ENCODE measurements at regions not wholly inside any gene's neighbourhood (a gene's known extent, or its start where the extent isn't known, plus 50 kb on each side); places are given as distances from the start of the nearest gene placed in this dataset.

- H2AK5ac ChIP-seq (ENCODE audit: low read depth, low read length) = no peak overlapping the region
- no peak overlapping the region for H3K9ac ChIP-seq (ENCODE audit: low read depth, low read length, poor library complexity)
- H4K91ac ChIP-seq (ENCODE audit: low read depth, low read length, poor library complexity) = no peak overlapping the region
- DNase-seq (ENCODE audit: low spot score) = no peak
- no peak overlapping the region for H2BK15ac ChIP-seq (ENCODE audit: low read length)
- H4K8ac ChIP-seq (ENCODE audit: low read depth, low read length) = no peak overlapping the region
- H2AFZ ChIP-seq (ENCODE audit: low read length) = no peak overlapping the region
- H3K14ac ChIP-seq (ENCODE audit: low read length) = no peak overlapping the region
- H3K4me3 ChIP-seq (ENCODE audit: low read length in 2 of 2) = no peak overlapping the region
- no peak overlapping the region for H3K23ac ChIP-seq (ENCODE audit: low read depth, low read length, poor library complexity)
- H2BK120ac ChIP-seq (ENCODE audit: low read depth, low read length) = no peak overlapping the region
- no peak overlapping the region for H3K18ac ChIP-seq (ENCODE audit: low read length)
- H3K4me2 ChIP-seq (ENCODE audit: insufficient read depth, low read length, poor library complexity, severe bottlenecking) = no peak overlapping the region
- H3K79me1 ChIP-seq (ENCODE audit: low read depth, low read length) = no peaks in the 10 kb centered on the region
- H3K9me3 ChIP-seq (replicated peaks in 1 of 2; ENCODE audit: control insufficient read depth in 2 of 2, insufficient read depth in 1 of 2, low read depth in 1 of 2, low read length in 2 of 2) = no peaks in the 10 kb centered on the region
- no peak overlapping the region for H3K4ac ChIP-seq (ENCODE audit: low read length)
- no peaks in the 10 kb centered on the region for H3K36me3 ChIP-seq (replicated peaks in 1 of 2; ENCODE audit: control insufficient read depth in 2 of 2, insufficient read depth in 2 of 2, low read length in 2 of 2)
- no peaks in the 10 kb centered on the region for H3K27me3 ChIP-seq (ENCODE audit: control insufficient read depth in 3 of 3, insufficient read depth in 3 of 3, low read depth in 1 of 3, low read length in 3 of 3)
- H2BK12ac ChIP-seq (ENCODE audit: low read length) = no peak overlapping the region
- no peaks in the 10 kb centered on the region for H3K4me1 ChIP-seq (ENCODE audit: control insufficient read depth in 2 of 2, insufficient read depth in 1 of 2, low read depth in 1 of 2, low read length in 2 of 2)
- no CpG with 5 or more reads among the region's 12 CpGs for WGBS, 2 donors (ENCODE audit: extremely low coverage in 2 of 2, insufficient read length in 2 of 2, insufficient replicate concordance in 1 of 2)
- no peak overlapping the region for H3K27ac ChIP-seq (replicated peaks; ENCODE audit: low read length)
- no peak overlapping the region for H2BK5ac ChIP-seq (ENCODE audit: low read length)
Measured at GRCh38 chr18:77853859-77854258, 604.2 kb downstream of the GALR1 start.

DNA sequence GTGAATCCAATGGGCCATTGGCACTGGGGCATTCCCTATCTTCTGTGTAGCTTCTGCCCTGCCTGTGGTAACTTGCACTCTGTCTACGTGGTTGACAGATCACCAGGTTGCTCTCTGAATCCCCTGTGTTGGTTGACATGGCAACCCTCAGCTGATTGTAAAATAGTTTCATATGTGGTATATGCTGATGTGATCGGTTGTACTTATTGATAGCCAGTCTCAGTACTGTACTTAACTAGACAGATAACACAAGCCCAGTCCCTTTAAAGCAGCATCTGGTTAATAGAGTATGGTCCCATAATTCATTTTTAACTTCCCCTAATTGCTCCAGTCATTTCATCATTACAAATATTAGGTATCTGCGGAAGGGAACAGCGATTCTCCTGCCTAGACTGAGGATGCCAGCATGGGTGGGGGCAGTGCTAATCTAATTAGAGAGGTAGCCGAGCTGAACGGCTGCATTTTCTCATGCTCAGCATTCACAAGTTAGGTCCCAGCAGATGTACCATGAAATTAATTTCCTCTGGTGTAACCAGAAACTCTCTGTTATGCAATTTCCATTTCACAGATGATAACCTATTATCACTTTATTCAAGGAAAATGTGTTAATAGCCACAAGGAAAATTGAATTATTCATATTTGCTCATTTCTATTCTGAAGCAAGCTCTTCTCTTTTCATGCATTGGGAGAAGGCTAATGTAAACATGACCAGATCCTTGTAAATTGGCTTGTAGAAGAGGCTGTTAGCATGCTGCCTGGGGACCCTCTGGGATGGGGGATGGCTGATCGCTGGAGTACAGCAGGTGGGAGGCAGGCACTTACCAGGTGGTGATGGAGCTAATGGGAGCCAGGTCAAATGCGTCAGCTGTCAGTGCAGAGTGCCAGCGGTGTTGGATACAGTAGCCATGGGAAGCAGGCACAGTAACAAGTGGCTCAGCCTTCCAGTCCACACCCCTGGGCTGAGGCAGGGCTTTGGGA is 608.3 kb downstream of the GALR1 start:
- no peak overlapping the region for H2BK5ac ChIP-seq (ENCODE audit: low read length)
- no peak overlapping the region for H2AFZ ChIP-seq (ENCODE audit: low read length)
- H3K18ac ChIP-seq (ENCODE audit: low read length) = peak overlapping the region; percentile 44
- no peak overlapping the region for H3K9ac ChIP-seq (ENCODE audit: low read depth, low read length, poor library complexity)
- H3K36me3 ChIP-seq (replicated peaks in 1 of 2; ENCODE audit: control insufficient read depth in 2 of 2, insufficient read depth in 2 of 2, low read length in 2 of 2) = no peaks in the 10 kb centered on the region
- H2BK15ac ChIP-seq (ENCODE audit: low read length) = no peak overlapping the region
- WGBS, 2 donors (ENCODE audit: extremely low coverage in 2 of 2, insufficient read length in 2 of 2, insufficient replicate concordance in 1 of 2) = no CpG with 5 or more reads among the region's 9 CpGs
- no peak overlapping the region for H3K14ac ChIP-seq (ENCODE audit: low read length)
- no peak overlapping the region for H2BK12ac ChIP-seq (ENCODE audit: low read length)
- H4K91ac ChIP-seq (ENCODE audit: low read depth, low read length, poor library complexity) = peak overlapping the region; percentile 56
- no peak overlapping the region for H4K8ac ChIP-seq (ENCODE audit: low read depth, low read length)
- H3K9me3 ChIP-seq (replicated peaks in 1 of 2; ENCODE audit: control insufficient read depth in 2 of 2, insufficient read depth in 1 of 2, low read depth in 1 of 2, low read length in 2 of 2) = no peaks in the 10 kb centered on the region
- H3K4me3 ChIP-seq (ENCODE audit: low read length in 2 of 2) = peak overlapping the region in 1 of 2 donors; percentile 5
- no peaks in the 10 kb centered on the region for H3K27me3 ChIP-seq (ENCODE audit: control insufficient read depth in 3 of 3, insufficient read depth in 3 of 3, low read depth in 1 of 3, low read length in 3 of 3)
- no peak overlapping the region for H3K4me2 ChIP-seq (ENCODE audit: insufficient read depth, low read length, poor library complexity, severe bottlenecking)
- H2BK120ac ChIP-seq (ENCODE audit: low read depth, low read length) = no peak overlapping the region
- H3K4me1 ChIP-seq (ENCODE audit: control insufficient read depth in 2 of 2, insufficient read depth in 1 of 2, low read depth in 1 of 2, low read length in 2 of 2) = no peaks in the 10 kb centered on the region
- no peak overlapping the region for H3K4ac ChIP-seq (ENCODE audit: low read length)
- H3K79me1 ChIP-seq (ENCODE audit: low read depth, low read length) = no peaks in the 10 kb centered on the region
- DNase-seq (ENCODE audit: low spot score) = no peak
- H3K23ac ChIP-seq (ENCODE audit: low read depth, low read length, poor library complexity) = no peak overlapping the region
- H3K27ac ChIP-seq (replicated peaks; ENCODE audit: low read length) = no peak overlapping the region
- H2AK5ac ChIP-seq (ENCODE audit: low read depth, low read length) = no peak overlapping the region

DNA sequence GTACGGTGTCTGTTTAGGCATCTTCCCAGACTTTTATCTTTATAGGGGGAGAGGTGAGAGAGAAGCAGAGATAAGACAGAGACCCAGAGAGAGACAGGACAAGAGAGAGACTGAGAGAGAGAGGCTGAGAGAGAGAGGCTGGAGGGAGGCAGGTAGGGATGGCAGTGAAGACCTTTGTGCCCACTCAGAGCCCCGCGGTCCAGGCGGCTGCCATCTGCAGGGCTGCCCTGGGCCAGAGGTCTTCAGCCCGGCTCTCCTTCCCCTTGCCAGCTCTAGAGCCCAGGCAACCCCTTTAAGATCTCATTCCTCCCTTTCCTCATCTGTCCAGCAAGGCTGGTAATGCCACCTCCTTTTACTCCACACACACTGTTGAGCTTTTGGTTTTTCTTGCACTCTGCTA is 610.0 kb downstream of the GALR1 start:
- Histone ChIP-seq H3K4me2 (ENCODE audit: insufficient read depth, low read length, poor library complexity, severe bottlenecking) (no peak overlapping the region), H2BK15ac (ENCODE audit: low read length) (no peak overlapping the region), H2BK120ac (ENCODE audit: low read depth, low read length) (no peak overlapping the region), H4K8ac (ENCODE audit: low read depth, low read length) (no peak overlapping the region), H3K23ac (ENCODE audit: low read depth, low read length, poor library complexity) (no peak overlapping the region), H3K4me3 (ENCODE audit: low read length in 2 of 2) (no peak overlapping the region), H3K14ac (ENCODE audit: low read length) (peak overlapping the region; percentile 50), H3K4me1 (ENCODE audit: control insufficient read depth in 2 of 2, insufficient read depth in 1 of 2, low read depth in 1 of 2, low read length in 2 of 2) (no peaks in the 10 kb centered on the region), H2AK5ac (ENCODE audit: low read depth, low read length) (no peak overlapping the region), H2AFZ (ENCODE audit: low read length) (no peak overlapping the region), H2BK5ac (ENCODE audit: low read length) (no peak overlapping the region), H3K27ac (replicated peaks; ENCODE audit: low read length) (no peak overlapping the region), H3K9ac (ENCODE audit: low read depth, low read length, poor library complexity) (no peak overlapping the region), H3K18ac (ENCODE audit: low read length) (no peak overlapping the region), H3K36me3 (replicated peaks in 1 of 2; ENCODE audit: control insufficient read depth in 2 of 2, insufficient read depth in 2 of 2, low read length in 2 of 2) (no peaks in the 10 kb centered on the region), H3K79me1 (ENCODE audit: low read depth, low read length) (no peaks in the 10 kb centered on the region), H2BK12ac (ENCODE audit: low read length) (no peak overlapping the region), H3K27me3 (ENCODE audit: control insufficient read depth in 3 of 3, insufficient read depth in 3 of 3, low read depth in 1 of 3, low read length in 3 of 3) (no peaks in the 10 kb centered on the region), H4K91ac (ENCODE audit: low read depth, low read length, poor library complexity) (no peak overlapping the region), H3K9me3 (replicated peaks in 1 of 2; ENCODE audit: control insufficient read depth in 2 of 2, insufficient read depth in 1 of 2, low read depth in 1 of 2, low read length in 2 of 2) (no peaks in the 10 kb centered on the region), H3K4ac (ENCODE audit: low read length) (no peak overlapping the region)
- WGBS, 2 donors (ENCODE audit: extremely low coverage in 2 of 2, insufficient read length in 2 of 2, insufficient replicate concordance in 1 of 2) = no CpG with 5 or more reads among the region's 5 CpGs
- DNase-seq (ENCODE audit: low spot score) = no peak

DNA sequence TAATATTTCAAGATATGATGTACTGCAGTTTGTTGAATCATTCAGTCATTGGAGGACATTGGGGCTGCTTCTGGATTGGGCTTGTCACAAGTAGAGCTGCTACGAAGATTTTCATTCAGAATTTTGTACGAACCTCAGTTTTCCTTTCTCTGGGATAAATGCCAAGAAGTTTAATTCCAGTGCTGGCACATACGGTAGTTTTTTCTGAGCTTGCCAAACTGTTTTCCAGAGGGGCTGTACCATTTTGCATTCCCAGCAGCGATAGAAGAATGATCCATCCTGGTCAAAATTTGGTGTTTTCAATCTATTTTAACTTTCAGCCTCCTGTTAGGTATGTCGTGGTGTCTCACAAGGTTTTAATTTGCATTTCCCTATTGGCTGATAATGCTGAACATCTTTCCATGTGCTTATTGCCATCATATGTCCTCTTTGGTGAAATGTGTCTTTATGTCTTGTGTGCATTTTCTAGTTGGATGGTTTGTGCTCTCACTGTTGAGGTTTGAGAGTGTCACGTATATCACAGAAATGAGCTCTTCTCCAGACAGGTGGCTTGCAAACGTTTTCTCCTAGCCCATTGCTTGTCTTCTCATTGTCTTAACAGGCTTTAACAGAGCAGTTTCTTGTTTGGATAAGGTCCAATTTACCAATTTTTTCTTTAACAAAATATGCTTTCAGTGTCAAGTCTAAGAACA is 612.6 kb downstream of the GALR1 start:
- no peak overlapping the region for H2BK12ac ChIP-seq (ENCODE audit: low read length)
- no peak overlapping the region for H2BK5ac ChIP-seq (ENCODE audit: low read length)
- H3K27me3 ChIP-seq (ENCODE audit: control insufficient read depth in 3 of 3, insufficient read depth in 3 of 3, low read depth in 1 of 3, low read length in 3 of 3) = no peaks in the 10 kb centered on the region
- no peak overlapping the region for H3K4me2 ChIP-seq (ENCODE audit: insufficient read depth, low read length, poor library complexity, severe bottlenecking)
- H3K36me3 ChIP-seq (replicated peaks in 1 of 2; ENCODE audit: control insufficient read depth in 2 of 2, insufficient read depth in 2 of 2, low read length in 2 of 2) = no peaks in the 10 kb centered on the region
- no peaks in the 10 kb centered on the region for H3K4me1 ChIP-seq (ENCODE audit: control insufficient read depth in 2 of 2, insufficient read depth in 1 of 2, low read depth in 1 of 2, low read length in 2 of 2)
- no peak overlapping the region for H4K8ac ChIP-seq (ENCODE audit: low read depth, low read length)
- no peaks in the 10 kb centered on the region for H3K9me3 ChIP-seq (replicated peaks in 1 of 2; ENCODE audit: control insufficient read depth in 2 of 2, insufficient read depth in 1 of 2, low read depth in 1 of 2, low read length in 2 of 2)
- H2BK120ac ChIP-seq (ENCODE audit: low read depth, low read length) = no peak overlapping the region
- no peak overlapping the region for H2AFZ ChIP-seq (ENCODE audit: low read length)
- H3K23ac ChIP-seq (ENCODE audit: low read depth, low read length, poor library complexity) = no peak overlapping the region
- H3K79me1 ChIP-seq (ENCODE audit: low read depth, low read length) = no peaks in the 10 kb centered on the region
- H4K91ac ChIP-seq (ENCODE audit: low read depth, low read length, poor library complexity) = no peak overlapping the region
- no peak overlapping the region for H3K9ac ChIP-seq (ENCODE audit: low read depth, low read length, poor library complexity)
- H3K14ac ChIP-seq (ENCODE audit: low read length) = no peak overlapping the region
- H3K4ac ChIP-seq (ENCODE audit: low read length) = no peak overlapping the region
- no peak overlapping the region for H3K4me3 ChIP-seq (ENCODE audit: low read length in 2 of 2)
- no peak overlapping the region for H2BK15ac ChIP-seq (ENCODE audit: low read length)
- H2AK5ac ChIP-seq (ENCODE audit: low read depth, low read length) = no peak overlapping the region
- no peak for DNase-seq (ENCODE audit: low spot score)
- no peak overlapping the region for H3K18ac ChIP-seq (ENCODE audit: low read length)
- no CpG with 5 or more reads among the region's 7 CpGs for WGBS, 2 donors (ENCODE audit: extremely low coverage in 2 of 2, insufficient read length in 2 of 2, insufficient replicate concordance in 1 of 2)
- no peak overlapping the region for H3K27ac ChIP-seq (replicated peaks; ENCODE audit: low read length)

All from neuronal stem cell (in vitro differentiated cells).